Fibroblast of mammary gland (primary cell): ENCODE measurements at regions not wholly inside any gene's neighbourhood (a gene's known extent, or its start where the extent isn't known, plus 50 kb on each side); places are given as distances from the start of the nearest gene placed in this dataset.
"Not testable (repeated sequence)": the region's sequence is repeated elsewhere in the genome, so short reads cannot be mapped to it uniquely, and the experiment has no call there.

Source experiments
- DNase-seq: peaks from one replicate; pipeline ENCODE4 v3.0.0-alpha.2; 2010; ENCODE audit warnings: low read depth
- H3K4me3 ChIP-seq: 2 replicates; pipeline ENCODE4 v1.5.1; 2011; ENCODE audit warnings: low read depth, mild to moderate bottlenecking, low read length, moderate library complexity; ENCODE audit not compliant: control insufficient read depth
- CTCF ChIP-seq: conservative IDR thresholded peaks from 2 replicates; pipeline ENCODE4 v1.5.1; 2011; ENCODE audit warnings: low read depth, low read length, inconsistent platforms; ENCODE audit not compliant: control insufficient read depth, insufficient read depth

- H3K4me3 ChIP-seq, result no peak overlapping the region
- TF ChIP-seq CTCF, result no peak
- no peak for DNase-seq
These were observed 816.6 kb downstream of the EPHA3 start for GRCh38 chr3:89923921-89924610.

GRCh38 chr3:89925976-89926375 is 818.6 kb downstream of the EPHA3 start:
- no peak overlapping the region for H3K4me3 ChIP-seq
- TF ChIP-seq CTCF, result no peak
- no peak for DNase-seq

GRCh38 chr3:89932882-89933281 is 825.5 kb downstream of the EPHA3 start:
- DNase-seq, result no peak

GRCh38 chr3:89944461-89944860 is 837.0 kb downstream of the EPHA3 start:
- H3K4me3 ChIP-seq, DNase-seq: not testable (repeated sequence)

More at GRCh38 chr3:89932882-89933281, 825.5 kb downstream of the EPHA3 start:
- no peak overlapping the region for H3K4me3 ChIP-seq
- no peak for TF ChIP-seq CTCF

- no peak overlapping the region for H3K4me3 ChIP-seq
- DNase-seq, result no peak
- no peak for TF ChIP-seq CTCF
These were observed 839.5 kb downstream of the EPHA3 start for GRCh38 chr3:89946884-89947283.

GRCh38 chr3:89947337-89947954 is 840.0 kb downstream of the EPHA3 start:
- H3K4me3 ChIP-seq, result no peak overlapping the region
- DNase-seq, result no peak
- TF ChIP-seq CTCF, result no peak

- no peak overlapping the region for H3K4me3 ChIP-seq
- TF ChIP-seq CTCF, result no peak
These were observed 840.6 kb downstream of the EPHA3 start for GRCh38 chr3:89948008-89948407.

More at GRCh38 chr3:89948008-89948407, 840.6 kb downstream of the EPHA3 start:
- DNase-seq, result no peak
